HG03139 (cell line): ENCODE measurements at regions not wholly inside any gene's neighbourhood (a gene's known extent, or its start where the extent isn't known, plus 50 kb on each side); places are given as distances from the start of the nearest gene placed in this dataset.
"Not testable (repeated sequence)": the region's sequence is repeated elsewhere in the genome, so short reads cannot be mapped to it uniquely, and the experiment has no call there.

ENCODE experiments used
- ATAC-seq: cut with Tn5 transposase; IDR thresholded peaks from one replicate; pipeline ENCODE4 v1.9.1; 2021; ENCODE audit not compliant: unreplicated experiment

GRCh38 chr5:42868417-42868816, 56.7 kb upstream of the SELENOP start:
- ATAC-seq: not testable (repeated sequence)

GRCh38 chr5:42864749-42865148, 53.1 kb upstream of the SELENOP start:
- not testable (repeated sequence) for ATAC-seq
